Type B pancreatic cell (in vitro differentiated cells): ENCODE measurements at regions not wholly inside any gene's neighbourhood (a gene's known extent, or its start where the extent isn't known, plus 50 kb on each side); places are given as distances from the start of the nearest gene placed in this dataset.

Experiments
- DNase-seq: peaks from one replicate; pipeline ENCODE4 v3.0.0; 2021; ENCODE audit warnings: mixed read lengths; ENCODE audit not compliant: unreplicated experiment; ENCODE audit errors: extremely low spot score
- H3K27ac Mint-ChIP-seq: 2 replicates; pipeline ENCODE4 v1.8.0; 2021; ENCODE audit warnings: mild to moderate bottlenecking, mixed read lengths
- H3K27me3 Mint-ChIP-seq: 2 replicates; pipeline ENCODE4 v1.8.0; 2021; ENCODE audit warnings: mixed read lengths
- H3K36me3 Mint-ChIP-seq: 2 replicates; pipeline ENCODE4 v1.8.0; 2021; ENCODE audit warnings: mixed read lengths
- H3K4me1 Mint-ChIP-seq: one replicate; pipeline ENCODE4 v1.8.0; 2021; ENCODE audit warnings: mixed read lengths; ENCODE audit not compliant: unreplicated experiment
- H3K4me3 Mint-ChIP-seq: 2 replicates; pipeline ENCODE4 v1.8.0; 2021; ENCODE audit warnings: mild to moderate bottlenecking, mixed read lengths
- H3K9me3 Mint-ChIP-seq: 2 replicates; pipeline ENCODE4 v1.8.0; 2021; ENCODE audit warnings: mixed read lengths
- CTCF ChIP-seq: fragments of 200-600 bp; sonication (generic); conservative IDR thresholded peaks from 2 replicates; pipeline ENCODE4 v1.5.0; 2021; ENCODE audit warnings: antibody characterized with exemption, mild to moderate bottlenecking

- Mint-ChIP-seq H3K27me3 (peaks cover 29% of the 10 kb centered on the region), H3K27ac (no peak overlapping the region), H3K9me3 (no peaks in the 10 kb centered on the region), H3K4me3 (no peak overlapping the region), H3K36me3 (no peaks in the 10 kb centered on the region), H3K4me1 (no peaks in the 10 kb centered on the region)
- no peak for TF ChIP-seq CTCF
- no peak for DNase-seq
Observed at GRCh38 chr17:79258041-79258440, 183.4 kb downstream of the ENGASE start.

DNA sequence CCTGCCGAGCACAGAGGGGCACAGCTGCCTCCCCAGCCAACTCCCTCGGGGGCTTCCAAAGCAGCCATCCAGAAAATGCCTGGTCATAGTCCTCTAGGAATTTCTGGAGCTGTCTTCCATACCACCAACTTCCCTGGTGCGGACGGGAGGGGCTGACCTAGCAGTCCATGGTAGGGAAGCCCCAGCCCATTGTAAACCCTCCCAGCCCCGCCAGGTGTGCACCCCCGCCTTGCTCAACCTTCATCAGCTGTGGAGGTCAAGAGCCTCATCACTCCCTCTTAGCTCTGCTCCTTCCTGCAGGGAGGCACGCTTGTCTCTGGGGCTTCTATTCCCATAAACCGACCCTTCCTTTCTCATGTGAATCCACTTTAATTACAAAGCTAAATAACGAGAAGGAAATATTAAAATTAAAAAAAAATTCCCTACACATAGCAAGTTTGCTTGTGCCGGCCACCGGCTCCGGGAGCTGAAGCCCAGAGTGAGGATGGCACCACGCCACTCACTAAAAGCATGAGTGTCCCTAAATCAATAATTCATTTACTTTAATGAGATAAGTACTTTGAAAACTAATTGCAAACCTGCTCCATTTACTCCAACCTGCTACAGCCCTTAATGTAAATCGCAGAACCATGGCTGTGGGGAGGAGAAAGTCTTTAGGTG is 181.4 kb downstream of the ENGASE start:
- no peak overlapping the region for H3K4me3 Mint-ChIP-seq
- H3K27me3 Mint-ChIP-seq, result peaks cover 49% of the 10 kb centered on the region
- no peak for TF ChIP-seq CTCF
- DNase-seq, result no peak
- H3K27ac Mint-ChIP-seq, result no peak overlapping the region
- H3K9me3 Mint-ChIP-seq, result no peaks in the 10 kb centered on the region
- H3K4me1 Mint-ChIP-seq, result no peaks in the 10 kb centered on the region
- H3K36me3 Mint-ChIP-seq, result no peaks in the 10 kb centered on the region

DNA sequence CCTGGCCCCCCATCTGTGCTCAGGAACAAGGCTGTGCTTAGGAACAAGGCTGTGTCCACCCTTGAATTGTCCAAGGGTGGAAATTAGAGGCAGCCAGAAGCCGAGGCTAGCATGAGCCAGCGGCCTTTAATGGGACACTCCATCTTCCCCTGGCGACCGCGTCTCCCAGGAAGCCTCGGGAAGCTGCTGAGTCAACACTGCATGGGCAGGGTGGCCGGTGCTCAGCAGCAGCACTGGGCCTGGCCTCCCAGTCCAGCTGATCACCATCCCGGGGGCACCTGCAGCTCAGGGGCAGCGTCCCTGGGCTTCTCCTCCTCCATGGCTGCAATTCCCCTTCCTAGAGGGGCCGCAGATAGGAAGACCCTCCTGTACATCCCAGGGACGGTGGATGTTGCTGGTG is 180.8 kb downstream of the ENGASE start:
- Mint-ChIP-seq H3K27ac (no peak overlapping the region), H3K4me1 (no peaks in the 10 kb centered on the region), H3K36me3 (no peaks in the 10 kb centered on the region), H3K9me3 (no peaks in the 10 kb centered on the region), H3K4me3 (no peak overlapping the region), H3K27me3 (peaks cover 52% of the 10 kb centered on the region)
- no peak for DNase-seq
- no peak for TF ChIP-seq CTCF

DNA sequence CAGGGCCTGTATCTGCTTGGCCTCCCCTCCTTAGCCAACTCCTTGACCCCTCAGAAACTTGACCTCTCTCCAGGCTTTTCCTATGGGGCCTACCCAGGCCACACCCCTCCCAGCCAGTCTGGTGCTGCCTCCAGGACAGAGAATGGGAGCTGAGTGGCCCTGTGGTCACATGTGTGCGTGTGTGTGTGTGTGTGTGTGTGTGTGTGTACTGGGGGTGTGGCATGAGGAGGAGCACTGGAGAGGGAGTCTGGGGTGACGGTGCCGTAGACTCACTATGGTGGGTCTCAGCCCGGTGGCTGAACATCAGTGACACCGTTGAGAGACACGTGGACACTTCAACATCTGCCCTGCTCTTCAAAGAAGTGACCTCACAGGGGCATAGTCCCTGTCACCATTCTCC is 180.4 kb downstream of the ENGASE start:
- no peak for TF ChIP-seq CTCF

DNA sequence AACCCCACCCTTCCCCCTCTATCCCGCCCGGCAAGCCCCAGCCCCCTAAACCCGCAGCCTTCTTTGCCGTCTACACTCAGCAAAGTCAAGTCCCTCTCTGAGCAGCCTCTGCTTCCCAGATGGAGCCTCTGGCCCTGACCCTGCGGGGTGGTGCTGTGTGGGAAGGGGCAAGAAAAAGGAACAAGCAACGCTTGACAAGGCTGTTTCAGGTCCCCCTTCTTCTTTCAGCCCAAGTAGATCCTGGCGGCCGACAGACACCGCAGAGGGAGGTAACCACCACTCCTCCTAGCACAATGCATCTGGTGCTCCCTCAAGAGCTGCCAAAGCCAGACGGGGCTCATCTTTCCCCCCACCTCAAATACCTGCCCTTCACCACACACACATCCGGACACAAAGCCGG is 178.3 kb downstream of the ENGASE start:
- no peak for TF ChIP-seq CTCF
- Mint-ChIP-seq H3K9me3 (no peaks in the 10 kb centered on the region), H3K27me3 (peaks cover 53% of the 10 kb centered on the region), H3K4me1 (no peaks in the 10 kb centered on the region), H3K27ac (no peak overlapping the region), H3K36me3 (no peaks in the 10 kb centered on the region), H3K4me3 (no peak overlapping the region)
- DNase-seq, result no peak

More for the DNA sequence above, 180.4 kb downstream of the ENGASE start:
- Mint-ChIP-seq H3K27me3 (peaks cover 54% of the 10 kb centered on the region), H3K27ac (no peak overlapping the region), H3K36me3 (no peaks in the 10 kb centered on the region), H3K4me3 (no peak overlapping the region), H3K4me1 (no peaks in the 10 kb centered on the region), H3K9me3 (no peaks in the 10 kb centered on the region)
- DNase-seq, result no peak

DNA sequence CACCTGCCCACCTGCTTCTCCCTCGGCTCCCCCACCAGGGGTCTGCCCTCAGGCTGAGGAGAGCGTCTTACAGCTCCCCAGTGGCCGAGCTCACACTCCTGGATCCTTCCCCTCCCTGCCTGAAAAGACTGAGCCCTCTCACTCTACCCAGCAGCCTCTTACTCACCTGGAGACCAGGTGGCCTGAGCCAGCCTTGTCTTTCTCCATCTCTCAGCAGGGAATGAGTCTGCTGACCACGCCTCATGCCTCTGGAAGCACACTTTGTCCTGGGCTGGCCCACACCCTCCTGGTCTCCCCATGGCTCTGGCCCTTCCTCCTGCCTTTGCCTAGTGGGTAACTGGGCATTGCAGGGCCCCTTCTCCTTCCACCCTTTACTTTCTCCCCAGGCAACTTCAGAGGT is 177.2 kb downstream of the ENGASE start:
- no peak overlapping the region for H3K27ac Mint-ChIP-seq
- H3K27me3 Mint-ChIP-seq, result peaks cover 47% of the 10 kb centered on the region
- H3K4me1 Mint-ChIP-seq, result no peaks in the 10 kb centered on the region
- H3K9me3 Mint-ChIP-seq, result no peaks in the 10 kb centered on the region
- TF ChIP-seq CTCF, result no peak
- no peak overlapping the region for H3K4me3 Mint-ChIP-seq
- no peak for DNase-seq
- no peaks in the 10 kb centered on the region for H3K36me3 Mint-ChIP-seq
